Activated T-cell treated with anti-CD3 and anti-CD28 coated beads, Interleukin-2, amount 50 U/mL, for 72 hours (primary cell): ENCODE measurements at regions not wholly inside any gene's neighbourhood (a gene's known extent, or its start where the extent isn't known, plus 50 kb on each side); places are given as distances from the start of the nearest gene placed in this dataset.

Source experiments
- ATAC-seq, 2 donors: fragments of 150-1000 bp; cut with Tn5 transposase; replicated peaks in 1 of 2; 2 replicates each; pipeline ENCODE4 v1.10.0; 2021; ENCODE audit warnings: moderate library complexity in 2 of 2, mild to moderate bottlenecking in 1 of 2
- DNase-seq, 2 donors: peaks; one replicate each; pipeline ENCODE4 v3.0.0; 2021 to 2022; ENCODE audit warnings: mixed read lengths in 1 of 2
- H3K27ac Mint-ChIP-seq: one replicate; pipeline ENCODE4 v1.8.0; 2022; ENCODE audit warnings: mild to moderate bottlenecking, moderate library complexity, mixed read lengths
- H3K27me3 Mint-ChIP-seq: one replicate; pipeline ENCODE4 v1.8.0; 2022; ENCODE audit warnings: low read depth, mixed read lengths
- H3K36me3 Mint-ChIP-seq, 2 donors: one replicate each; pipeline ENCODE4 v1.8.0; 2022; ENCODE audit warnings: mixed read lengths in 2 of 2, mild to moderate bottlenecking in 1 of 2; ENCODE audit not compliant: insufficient read depth in 2 of 2
- H3K4me1 Mint-ChIP-seq: one replicate; pipeline ENCODE4 v1.8.0; 2022; ENCODE audit warnings: low read depth, mixed read lengths
- H3K4me3 Mint-ChIP-seq, 2 donors: one replicate each; pipeline ENCODE4 v1.8.0; 2022; ENCODE audit warnings: mild to moderate bottlenecking in 2 of 2, mixed read lengths in 2 of 2, moderate library complexity in 2 of 2
- H3K9me3 Mint-ChIP-seq, 2 donors: one replicate each; pipeline ENCODE4 v1.8.0; 2022; ENCODE audit warnings: mixed read lengths in 2 of 2

GRCh38 chr7:17209101-17209500, 89.4 kb upstream of the AHR start:
- H3K36me3 Mint-ChIP-seq: no peaks in the 10 kb centered on the region
- H3K27me3 Mint-ChIP-seq: no peaks in the 10 kb centered on the region
- H3K27ac Mint-ChIP-seq: no peak overlapping the region
- no peak overlapping the region for H3K4me3 Mint-ChIP-seq
- H3K4me1 Mint-ChIP-seq: no peaks in the 10 kb centered on the region
- H3K9me3 Mint-ChIP-seq: no peaks in the 10 kb centered on the region
- DNase-seq (no peak), ATAC-seq (no peak)

GRCh38 chr7:17211307-17211836, 87.1 kb upstream of the AHR start:
- Mint-ChIP-seq H3K4me1 (no peaks in the 10 kb centered on the region), H3K9me3 (peaks cover under 1% of the 10 kb centered on the region in 2 donors), H3K4me3 (no peak overlapping the region), H3K27me3 (no peaks in the 10 kb centered on the region), H3K27ac (no peak overlapping the region), H3K36me3 (peaks cover 0 to 4% of the 10 kb centered on the region in 2 donors)
- no peak for DNase-seq
- ATAC-seq: no peak

GRCh38 chr7:17212188-17212587, 86.3 kb upstream of the AHR start:
- no peaks in the 10 kb centered on the region for H3K27me3 Mint-ChIP-seq

GRCh38 chr7:17227766-17228490, 70.5 kb upstream of the AHR start:
- DNase-seq: no peak
- peaks cover 19% of the 10 kb centered on the region for H3K4me1 Mint-ChIP-seq
- no peak for ATAC-seq
- peaks cover 5% of the 10 kb centered on the region for H3K27me3 Mint-ChIP-seq
- no peak overlapping the region for H3K27ac Mint-ChIP-seq
- peaks cover 0 to 2% of the 10 kb centered on the region in 2 donors for H3K9me3 Mint-ChIP-seq
- H3K4me3 Mint-ChIP-seq: no peak overlapping the region
- H3K36me3 Mint-ChIP-seq: no peaks in the 10 kb centered on the region

More at GRCh38 chr7:17212188-17212587, 86.3 kb upstream of the AHR start:
- H3K36me3 Mint-ChIP-seq: peaks cover 0 to 7% of the 10 kb centered on the region in 2 donors
- ATAC-seq (no peak), DNase-seq (no peak)
- H3K4me3 Mint-ChIP-seq: no peak overlapping the region
- no peaks in the 10 kb centered on the region for H3K4me1 Mint-ChIP-seq
- H3K27ac Mint-ChIP-seq: no peak overlapping the region
- H3K9me3 Mint-ChIP-seq: peaks cover 1 to 4% of the 10 kb centered on the region in 2 donors

GRCh38 chr7:17229228-17229627, 69.2 kb upstream of the AHR start:
- no peak for ATAC-seq
- peaks cover 0 to 2% of the 10 kb centered on the region in 2 donors for H3K9me3 Mint-ChIP-seq

GRCh38 chr7:17230099-17230807, 68.2 kb upstream of the AHR start:
- ATAC-seq (no peak), DNase-seq (no peak)
- Mint-ChIP-seq H3K27me3 (peaks cover 5% of the 10 kb centered on the region), H3K9me3 (peaks cover 0 to 2% of the 10 kb centered on the region in 2 donors), H3K4me3 (no peak overlapping the region), H3K27ac (peak overlapping the region; percentile 39), H3K36me3 (no peaks in the 10 kb centered on the region), H3K4me1 (peaks cover 38% of the 10 kb centered on the region)

More at GRCh38 chr7:17229228-17229627, 69.2 kb upstream of the AHR start:
- H3K4me1 Mint-ChIP-seq: peaks cover 31% of the 10 kb centered on the region
- no peak for DNase-seq
- H3K36me3 Mint-ChIP-seq: no peaks in the 10 kb centered on the region
- peaks cover 5% of the 10 kb centered on the region for H3K27me3 Mint-ChIP-seq
- no peak overlapping the region for H3K4me3 Mint-ChIP-seq
- no peak overlapping the region for H3K27ac Mint-ChIP-seq

GRCh38 chr7:17233603-17234002, 64.8 kb upstream of the AHR start:
- Mint-ChIP-seq H3K9me3 (peaks cover 2 to 4% of the 10 kb centered on the region in 2 donors), H3K4me1 (peaks cover 57% of the 10 kb centered on the region), H3K36me3 (peaks cover 9% of the 10 kb centered on the region in 2 donors), H3K4me3 (peak overlapping the region; percentile 83 to 94), H3K27me3 (peaks cover 5% of the 10 kb centered on the region), H3K27ac (peak overlapping the region; percentile 83)
- DNase-seq (no peak), ATAC-seq (no peak)

GRCh38 chr7:17234030-17234397, 64.4 kb upstream of the AHR start:
- Mint-ChIP-seq H3K4me3 (peak overlapping the region; percentile 83 to 94), H3K9me3 (peaks cover 2 to 4% of the 10 kb centered on the region in 2 donors), H3K27ac (peak overlapping the region; percentile 83), H3K36me3 (peaks cover 9% of the 10 kb centered on the region in 2 donors), H3K4me1 (peaks cover 57% of the 10 kb centered on the region), H3K27me3 (peaks cover 5% of the 10 kb centered on the region)
- peak; percentile 47 to 57 for ATAC-seq
- peak; percentile 35 to 43 for DNase-seq

- peak overlapping the region; percentile 83 to 94 for H3K4me3 Mint-ChIP-seq
- H3K9me3 Mint-ChIP-seq: peaks cover 2 to 4% of the 10 kb centered on the region in 2 donors
- peaks cover 57% of the 10 kb centered on the region for H3K4me1 Mint-ChIP-seq
- peak; percentile 65 to 72 for DNase-seq
- peak overlapping the region; percentile 83 for H3K27ac Mint-ChIP-seq
- peak; percentile 89 to 90 for ATAC-seq
- H3K36me3 Mint-ChIP-seq: peaks cover 9% of the 10 kb centered on the region in 2 donors
- peaks cover 5% of the 10 kb centered on the region for H3K27me3 Mint-ChIP-seq
Measured at GRCh38 chr7:17234398-17235031, 63.9 kb upstream of the AHR start.

GRCh38 chr7:17236171-17236570, 62.3 kb upstream of the AHR start:
- Mint-ChIP-seq H3K4me1 (peaks cover 57% of the 10 kb centered on the region), H3K27ac (peak overlapping the region; percentile 34), H3K4me3 (peak overlapping the region; percentile 6 to 17), H3K27me3 (peaks cover 5% of the 10 kb centered on the region), H3K9me3 (peaks cover 0 to 4% of the 10 kb centered on the region in 2 donors), H3K36me3 (peaks cover 9% of the 10 kb centered on the region in 2 donors)
- no peak for ATAC-seq
- no peak for DNase-seq

GRCh38 chr7:17236603-17237002, 61.8 kb upstream of the AHR start:
- Mint-ChIP-seq H3K27me3 (peaks cover 5% of the 10 kb centered on the region), H3K9me3 (peaks cover 0 to 4% of the 10 kb centered on the region in 2 donors), H3K36me3 (peaks cover 9% of the 10 kb centered on the region in 2 donors), H3K4me3 (no peak overlapping the region), H3K4me1 (peaks cover 57% of the 10 kb centered on the region), H3K27ac (no peak overlapping the region)
- no peak for ATAC-seq
- DNase-seq: no peak

- Mint-ChIP-seq H3K36me3 (peaks cover 9% of the 10 kb centered on the region in 2 donors), H3K4me3 (no peak overlapping the region), H3K27ac (no peak overlapping the region), H3K4me1 (peaks cover 34% of the 10 kb centered on the region), H3K27me3 (no peaks in the 10 kb centered on the region), H3K9me3 (peaks cover 0 to 4% of the 10 kb centered on the region in 2 donors)
- DNase-seq (no peak), ATAC-seq (no peak)
Measured at GRCh38 chr7:17239046-17239445, 59.4 kb upstream of the AHR start.
